Hematopoietic multipotent progenitor cell (in vitro differentiated cells): ENCODE measurements at regions not wholly inside any gene's neighbourhood (a gene's known extent, or its start where the extent isn't known, plus 50 kb on each side); places are given as distances from the start of the nearest gene placed in this dataset.

Source experiments
- DNase-seq, 3 donors: peaks; one replicate each; pipeline ENCODE4 v3.0.0-alpha.2; 2011 to 2015; ENCODE audit warnings: low read depth in 2 of 3, low spot score in 2 of 3

GRCh38 chr7:117929237-117929636, 56.0 kb upstream of the CTTNBP2 start:
- DNase-seq, result no peak

- DNase-seq, result no peak
These were observed 58.1 kb upstream of the CTTNBP2 start for GRCh38 chr7:117931314-117931713.

DNA sequence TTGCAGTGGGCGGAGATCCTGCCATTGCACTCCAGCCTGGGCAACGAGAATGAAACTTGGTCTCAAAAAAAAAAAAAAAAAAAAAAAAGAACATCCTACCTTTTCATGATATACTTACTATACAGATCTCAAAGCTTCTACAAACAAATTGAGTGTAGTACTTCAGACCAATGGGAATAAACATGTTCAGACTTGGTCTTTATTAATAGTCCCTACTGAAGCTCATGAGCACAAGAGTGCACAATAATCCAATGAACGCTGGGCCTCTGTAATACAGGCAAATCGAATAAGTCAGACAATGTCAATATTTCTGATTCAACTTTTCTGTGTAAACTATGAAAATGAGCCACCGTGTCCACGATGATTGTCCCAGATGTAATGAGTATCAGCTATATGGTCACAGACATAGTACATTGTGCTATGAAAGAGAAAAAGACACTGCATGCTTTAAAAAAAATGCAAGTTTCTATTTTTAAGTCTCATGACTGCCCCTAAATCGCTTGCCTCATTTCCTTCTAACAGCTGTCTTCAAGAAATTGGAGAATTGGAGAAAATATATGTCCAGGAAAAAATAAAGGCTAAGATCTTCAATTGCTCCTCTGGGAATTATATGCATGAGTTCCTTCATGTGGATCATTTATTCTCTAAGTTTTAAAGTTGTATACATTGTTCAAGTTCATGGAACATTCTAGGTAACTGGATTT, 64.0 kb upstream of the CTTNBP2 start:
- no peak for DNase-seq

GRCh38 chr7:117937753-117938483, 64.7 kb upstream of the CTTNBP2 start:
- DNase-seq, result no peak

DNA sequence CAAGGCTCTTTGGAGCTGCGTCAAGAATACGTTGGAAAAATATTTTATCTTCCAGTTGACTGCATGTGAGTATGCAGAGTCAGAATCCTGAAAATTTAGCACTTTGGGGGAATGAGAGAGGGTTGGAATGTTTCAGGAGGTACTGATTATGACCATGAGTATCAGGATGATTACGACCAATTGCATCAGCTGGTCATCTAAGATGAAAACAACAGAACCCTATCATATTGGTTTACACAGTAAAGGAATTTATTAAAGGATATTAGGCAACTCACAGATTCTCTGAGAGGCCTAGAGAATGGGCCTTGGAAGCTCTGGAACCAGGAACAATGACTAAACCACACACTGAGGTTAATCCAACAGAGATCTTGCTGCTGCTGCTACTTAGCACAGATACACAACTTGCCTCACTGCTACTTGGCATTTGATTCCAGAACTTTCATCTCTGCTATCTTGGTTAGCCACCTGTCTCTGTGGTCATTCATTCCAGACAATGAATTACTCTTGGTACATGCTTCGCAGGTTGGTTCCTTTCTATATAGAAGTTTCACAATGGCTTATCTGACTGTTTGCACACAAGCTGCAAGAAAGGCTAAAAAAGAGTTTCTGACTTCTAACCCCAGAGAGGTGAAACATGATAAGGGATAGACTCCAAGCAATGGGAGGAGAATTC, 68.0 kb upstream of the CTTNBP2 start:
- peak in 2 of 3 donors; percentile 13 for DNase-seq

DNA sequence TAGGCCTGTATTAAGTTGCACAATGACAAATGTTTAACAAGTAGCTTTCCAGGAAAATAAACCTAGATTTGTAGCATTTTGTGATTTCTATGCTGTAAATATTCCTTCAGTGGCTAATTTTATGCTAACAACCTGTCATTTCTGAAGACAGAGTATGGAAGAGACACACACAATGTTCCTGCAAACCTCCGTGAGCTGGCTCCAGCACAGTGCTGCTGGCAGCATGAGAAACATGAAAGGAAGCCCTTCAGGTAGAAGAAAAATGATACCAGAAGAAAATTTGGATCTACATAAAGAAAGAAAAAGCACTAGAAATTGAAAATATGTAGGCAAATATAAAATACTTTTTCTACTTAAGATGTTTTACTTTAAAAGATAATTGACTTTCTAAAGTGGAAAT, 69.5 kb upstream of the CTTNBP2 start:
- DNase-seq, result no peak

DNA sequence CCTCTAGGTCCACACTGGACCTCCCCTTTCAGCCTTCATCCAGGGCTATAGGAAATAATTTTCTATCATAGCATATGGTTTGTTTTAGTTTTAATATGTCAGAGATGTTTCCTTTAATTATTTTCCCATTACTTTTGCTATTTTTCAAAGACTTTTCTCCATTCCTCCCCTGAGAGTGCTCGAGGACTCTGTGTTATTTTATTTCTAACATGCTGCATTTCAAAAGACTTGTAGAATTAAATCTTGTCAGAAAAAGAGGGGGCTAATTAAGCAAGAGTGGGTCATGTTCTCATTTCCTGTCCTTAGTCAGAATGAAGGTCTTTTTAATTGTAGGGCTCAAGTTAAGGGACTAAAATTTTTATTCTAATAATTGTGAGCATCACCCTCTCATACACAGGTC, 71.6 kb upstream of the CTTNBP2 start:
- DNase-seq, result no peak

DNA sequence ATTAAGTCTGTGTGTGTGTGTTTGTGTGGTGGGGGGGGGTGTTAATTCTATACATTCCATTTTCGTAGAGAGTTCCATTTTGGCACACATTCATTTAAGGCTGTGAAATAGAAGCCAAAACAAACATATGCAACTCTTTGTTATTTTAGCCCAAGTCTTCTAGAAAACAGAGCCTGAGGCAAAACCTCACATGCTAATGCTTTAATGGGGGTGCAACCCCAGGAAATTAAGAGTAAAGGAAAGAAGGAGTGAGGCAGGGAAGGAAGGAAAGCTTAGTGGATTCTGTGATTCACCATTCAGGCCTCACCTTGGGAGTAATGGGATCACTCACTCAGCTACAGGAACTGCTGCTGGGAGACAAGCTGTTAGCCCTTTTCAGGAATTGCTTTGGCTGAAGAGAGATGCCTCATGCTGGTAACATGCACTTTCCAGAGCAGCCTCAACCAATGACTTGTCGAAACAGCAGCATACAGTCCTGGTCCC, 73.0 kb upstream of the CTTNBP2 start:
- no peak for DNase-seq

DNA sequence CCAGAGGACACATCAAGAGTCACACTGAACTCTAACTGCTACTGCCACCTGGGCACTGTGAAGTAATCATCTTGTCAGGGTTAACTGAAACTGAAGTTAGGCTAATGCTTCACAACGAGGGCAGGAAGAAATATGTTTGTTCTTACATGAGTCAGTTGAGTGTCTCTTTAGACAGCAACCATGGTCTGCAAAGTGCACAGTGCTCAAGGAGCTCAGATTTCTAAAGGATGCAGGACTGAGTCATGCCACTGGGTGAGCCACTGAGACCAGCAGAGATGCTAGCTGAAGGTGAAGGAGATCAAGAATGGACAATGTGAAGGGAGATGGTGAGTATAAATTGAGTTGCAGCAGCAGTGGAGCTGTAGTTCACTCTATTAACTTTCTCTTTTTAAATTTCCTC, 76.0 kb upstream of the CTTNBP2 start:
- no peak for DNase-seq

GRCh38 chr7:117950601-117951260, 77.5 kb upstream of the CTTNBP2 start:
- DNase-seq, result peak in 2 of 3 donors; percentile 44 to 68

DNA sequence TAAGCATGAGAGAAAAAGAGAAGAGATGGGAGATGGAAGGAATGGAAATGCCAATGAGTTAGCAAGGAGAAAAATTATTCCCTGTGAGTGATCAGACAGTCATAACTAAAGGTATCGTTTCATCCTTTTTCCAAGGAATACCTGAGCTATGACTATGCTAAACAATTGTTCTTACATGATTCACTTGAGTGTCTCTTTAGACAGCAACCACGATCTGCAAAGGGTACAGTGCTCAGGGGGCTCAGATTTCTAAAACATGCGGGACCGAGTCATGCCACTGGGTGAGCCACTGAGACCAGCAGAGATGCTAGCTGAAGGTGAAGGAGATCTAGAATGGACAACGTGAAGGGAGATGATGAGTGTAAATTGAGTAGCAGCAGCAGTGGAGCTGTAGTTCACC, 78.0 kb upstream of the CTTNBP2 start:
- no peak for DNase-seq

DNA sequence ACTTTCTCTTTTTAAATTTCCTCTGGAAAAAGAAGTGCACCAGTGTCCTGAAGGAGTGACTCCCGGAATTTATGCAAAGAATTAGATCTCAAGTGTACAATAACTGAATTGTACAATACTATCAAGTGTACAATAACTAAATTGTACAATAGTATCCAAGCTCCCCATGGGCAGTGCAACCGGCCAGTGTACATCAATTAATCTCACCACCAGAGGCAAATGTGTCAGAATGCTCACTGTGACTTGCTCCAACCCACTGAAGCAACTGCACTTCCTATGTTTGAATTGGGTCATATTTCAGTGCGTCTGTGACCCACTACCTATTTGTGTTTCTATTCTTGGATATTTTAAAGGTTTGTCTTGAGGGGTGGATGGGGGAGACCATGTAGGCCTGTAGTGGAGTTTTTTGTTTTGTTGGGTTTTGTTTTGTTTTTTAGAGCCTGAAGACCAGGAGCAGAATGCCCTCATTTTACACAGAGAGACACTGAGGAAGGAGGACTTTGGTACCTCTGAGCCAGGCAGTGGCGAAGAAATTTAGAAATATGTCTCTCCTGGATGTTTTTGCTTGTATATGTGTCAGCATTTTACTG, 78.5 kb upstream of the CTTNBP2 start:
- no peak for DNase-seq

- no peak for DNase-seq
These were observed 81.8 kb upstream of the CTTNBP2 start for GRCh38 chr7:117955046-117955445.

DNA sequence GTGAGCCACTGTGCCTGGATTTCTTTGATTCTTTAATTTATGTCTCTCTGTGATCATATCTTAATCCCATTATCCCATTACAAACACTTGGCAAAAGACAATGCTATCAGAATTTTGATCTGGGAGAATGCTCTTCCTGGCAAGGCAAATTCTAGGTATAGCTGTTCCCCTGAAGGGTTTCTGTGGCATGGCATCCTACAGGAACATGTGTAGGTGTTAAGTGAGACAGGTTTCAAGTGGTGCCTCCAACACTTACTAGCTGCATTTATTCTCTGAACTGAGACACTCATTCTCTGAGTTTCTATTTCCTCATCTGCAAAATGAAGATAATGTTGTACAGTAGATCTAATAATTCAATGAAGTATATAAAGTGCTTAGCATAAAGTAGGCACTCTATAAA, 87.1 kb upstream of the CTTNBP2 start:
- DNase-seq, result no peak

DNA sequence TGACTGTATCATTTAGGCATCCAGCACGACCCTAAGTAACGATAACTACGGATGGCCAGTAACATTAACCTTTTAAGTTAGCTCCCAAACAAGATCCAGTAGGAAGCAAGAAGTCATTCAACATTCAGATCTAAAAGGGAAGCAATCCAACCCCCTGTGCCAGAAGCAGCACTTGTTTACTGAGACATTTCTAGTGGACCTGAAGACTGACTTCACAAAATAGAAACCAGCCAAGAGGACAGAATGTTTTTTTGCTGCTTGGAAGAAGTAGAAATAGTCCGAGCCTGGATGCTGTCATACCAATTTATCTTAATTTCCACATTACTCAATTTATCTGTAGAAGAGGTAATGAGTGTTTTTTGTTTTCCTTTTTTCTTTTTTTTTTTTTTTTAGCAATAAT, 88.0 kb upstream of the CTTNBP2 start:
- no peak for DNase-seq

- no peak for DNase-seq
These were observed 89.2 kb upstream of the CTTNBP2 start for GRCh38 chr7:117962366-117962994.

DNA sequence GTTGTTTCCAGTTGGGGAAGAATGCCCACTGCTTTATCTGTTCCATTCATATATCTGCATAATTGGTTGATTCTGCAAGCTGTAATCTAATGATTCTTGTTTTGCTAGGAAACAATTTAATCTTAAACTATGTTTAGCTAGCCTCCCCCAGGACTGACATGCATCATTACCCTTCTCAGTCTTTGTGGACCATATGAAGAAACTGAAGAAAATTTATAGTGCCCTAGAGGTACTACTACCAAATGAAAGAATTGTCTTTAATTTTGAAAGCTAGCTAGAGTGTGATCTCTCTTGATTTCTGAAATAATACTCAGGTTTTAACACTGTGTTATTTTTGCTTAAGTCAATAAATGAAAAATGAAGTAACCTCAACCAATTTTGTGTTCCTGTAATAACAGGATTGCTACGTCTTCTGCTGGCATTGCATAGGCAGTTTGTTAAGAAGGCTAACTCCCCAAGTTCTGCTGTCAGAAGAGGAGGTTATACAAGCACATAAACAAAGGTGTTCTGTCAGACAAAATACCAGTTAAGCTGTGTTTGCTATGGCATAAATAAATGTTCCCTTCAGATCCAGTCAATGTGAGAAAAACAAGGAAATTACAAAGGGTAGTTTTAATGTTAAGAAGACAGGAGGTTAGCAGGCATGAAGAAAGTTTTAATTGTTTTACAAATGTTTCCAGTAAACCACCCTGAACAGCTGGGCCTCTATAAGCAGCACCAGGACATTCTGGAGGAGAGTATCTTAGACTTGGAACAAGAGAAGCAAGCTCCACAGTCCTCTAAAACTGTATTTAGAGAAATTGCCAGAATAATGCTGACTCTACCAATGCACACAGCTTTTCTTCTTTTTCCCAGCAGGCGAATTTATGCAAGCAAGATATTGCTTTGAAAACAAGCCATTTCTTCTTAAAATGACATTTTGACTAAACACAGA, 90.3 kb upstream of the CTTNBP2 start:
- DNase-seq, result no peak

GRCh38 chr7:117970801-117971200, 97.6 kb upstream of the CTTNBP2 start:
- no peak for DNase-seq

GRCh38 chr7:117971556-117972244, 98.5 kb upstream of the CTTNBP2 start:
- no peak for DNase-seq
